GM23338 (cell line): ENCODE measurements at regions not wholly inside any gene's neighbourhood (a gene's known extent, or its start where the extent isn't known, plus 50 kb on each side); places are given as distances from the start of the nearest gene placed in this dataset.

Source experiments
- ATAC-seq: fragments of 200-7000 bp; cut with Tn5 transposase; 3 replicates; pipeline ENCODE4 v1.9.1; 2020
- DNase-seq: peaks from one replicate; pipeline ENCODE4 v3.0.0-alpha.2; 2015; ENCODE audit warnings: low spot score
- H2AFZ ChIP-seq: fragments of 200-600 bp; sonication (generic); 2 replicates; pipeline ENCODE4 v1.8.0; 2016; ENCODE audit warnings: antibody characterized with exemption, mild to moderate bottlenecking, moderate library complexity
- H3F3A ChIP-seq: fragments of 200-600 bp; sonication (generic); replicated peaks from 2 replicates; pipeline ENCODE4 v1.8.0; 2017; ENCODE audit warnings: antibody characterized with exemption, mixed run types, low read depth
- H3K27ac ChIP-seq: fragments of 200-600 bp; sonication (generic); 2 replicates; pipeline ENCODE4 v1.6.1; 2016; ENCODE audit warnings: low read depth
- H3K27me3 ChIP-seq: fragments of 200-600 bp; sonication (generic); 2 replicates; pipeline ENCODE4 v1.8.0; 2016; ENCODE audit warnings: mild to moderate bottlenecking, mixed run types, moderate library complexity; ENCODE audit not compliant: insufficient read depth
- H3K36me3 ChIP-seq: fragments of 200-600 bp; sonication (generic); 2 replicates; pipeline ENCODE4 v1.8.0; 2016; ENCODE audit warnings: mild to moderate bottlenecking; ENCODE audit not compliant: insufficient read depth
- H3K4me1 ChIP-seq: fragments of 200-600 bp; sonication (generic); 2 replicates; pipeline ENCODE4 v1.8.0; 2016; ENCODE audit warnings: mild to moderate bottlenecking, moderate library complexity; ENCODE audit not compliant: insufficient read depth
- H3K4me2 ChIP-seq: fragments of 200-600 bp; sonication (generic); 2 replicates; pipeline ENCODE4 v1.7.1; 2017; ENCODE audit warnings: mixed run types
- H3K4me3 ChIP-seq: fragments of 200-600 bp; sonication (generic); 2 replicates; pipeline ENCODE4 v1.6.1; 2016; ENCODE audit warnings: mixed run types
- H3K79me2 ChIP-seq: fragments of 200-600 bp; sonication (generic); replicated peaks from 2 replicates; pipeline ENCODE4 v1.8.0; 2017; ENCODE audit warnings: mild to moderate bottlenecking; ENCODE audit not compliant: insufficient read depth
- H3K9me2 ChIP-seq: fragments of 200-600 bp; sonication (generic); 2 replicates; pipeline ENCODE4 v1.8.0; 2017; ENCODE audit not compliant: insufficient read depth
- H4K20me1 ChIP-seq: fragments of 200-600 bp; sonication (generic); replicated peaks from 2 replicates; pipeline ENCODE4 v1.8.0; 2017; ENCODE audit warnings: mild to moderate bottlenecking; ENCODE audit not compliant: insufficient read depth
- H3K27ac Mint-ChIP-seq: 2 replicates; pipeline ENCODE4 v1.8.0; 2020; ENCODE audit warnings: inconsistent platforms, mild to moderate bottlenecking, moderate library complexity, mixed read lengths
- H3K27me3 Mint-ChIP-seq: 3 replicates; pipeline ENCODE4 v1.8.0; 2022; ENCODE audit warnings: low read depth, mild to moderate bottlenecking, moderate library complexity, mixed read lengths, inconsistent platforms; ENCODE audit not compliant: insufficient read depth, poor library complexity
- H3K36me3 Mint-ChIP-seq: 3 replicates; pipeline ENCODE4 v1.8.0; 2021; ENCODE audit warnings: low read depth, mild to moderate bottlenecking, inconsistent platforms, moderate library complexity, mixed read lengths
- H3K4me1 Mint-ChIP-seq: 3 replicates; pipeline ENCODE4 v1.8.0; 2020; ENCODE audit warnings: mild to moderate bottlenecking, inconsistent platforms, mixed read lengths
- H3K4me3 Mint-ChIP-seq: 3 replicates; pipeline ENCODE4 v1.8.0; 2021; ENCODE audit warnings: moderate library complexity, mild to moderate bottlenecking, inconsistent platforms, mixed read lengths
- H3K9me3 Mint-ChIP-seq: 3 replicates; pipeline ENCODE4 v1.8.0; 2020; ENCODE audit warnings: moderate library complexity, mild to moderate bottlenecking, inconsistent platforms, mixed read lengths
- CREB1 ChIP-seq: fragments of 250-450 bp; sonication (Bioruptor Pico); IDR thresholded peaks from 2 replicates; pipeline ENCODE4 v1.5.0; 2020; ENCODE audit warnings: low read depth, mild to moderate bottlenecking, moderate library complexity
- EZH2phosphoT487 ChIP-seq: fragments of 200-600 bp; sonication (generic); IDR thresholded peaks from one replicate; pipeline ENCODE4 v1.8.1; 2018; ENCODE audit warnings: antibody characterized with exemption; ENCODE audit not compliant: unreplicated experiment
- JUNB ChIP-seq: IDR thresholded peaks from one replicate; pipeline ENCODE4 v1.6.1; 2016; ENCODE audit warnings: antibody characterized with exemption; ENCODE audit not compliant: unreplicated experiment
- NANOG ChIP-seq: IDR thresholded peaks from 2 replicates; pipeline ENCODE4 v1.6.1; 2016; ENCODE audit warnings: antibody characterized with exemption, borderline replicate concordance
- POLR2AphosphoS5 ChIP-seq: IDR thresholded peaks from 2 replicates; pipeline ENCODE4 v1.6.1; 2016; ENCODE audit warnings: antibody characterized with exemption, low read depth
- STAT1 ChIP-seq: IDR thresholded peaks from one replicate; pipeline ENCODE4 v1.6.1; 2016; ENCODE audit warnings: antibody characterized with exemption; ENCODE audit not compliant: unreplicated experiment
- ZNF331 ChIP-seq: fragments of 250-450 bp; sonication (Bioruptor Pico); IDR thresholded peaks from 2 replicates; pipeline ENCODE4 v1.5.0; 2020; ENCODE audit warnings: low read depth, mild to moderate bottlenecking, moderate library complexity
- TF ChIP-seq, protein P1 (sequence below): fragments of 250-450 bp; sonication (Bioruptor Pico); IDR thresholded peaks from 2 replicates; pipeline ENCODE4 v1.5.0; 2020; ENCODE audit warnings: mild to moderate bottlenecking, moderate library complexity
- TF ChIP-seq, protein P2 (sequence below), 2 experiments: fragments of 200-600 bp in 1 of 2; sonication (generic) in 1 of 2; conservative IDR thresholded peaks; 2 replicates each; pipeline versions ENCODE4 v1.5.1 to v1.6.1; 2016 to 2017; ENCODE audit warnings: antibody characterized with exemption in 2 of 2, low read depth in 2 of 2, mild to moderate bottlenecking in 2 of 2, moderate library complexity in 1 of 2

DNA sequence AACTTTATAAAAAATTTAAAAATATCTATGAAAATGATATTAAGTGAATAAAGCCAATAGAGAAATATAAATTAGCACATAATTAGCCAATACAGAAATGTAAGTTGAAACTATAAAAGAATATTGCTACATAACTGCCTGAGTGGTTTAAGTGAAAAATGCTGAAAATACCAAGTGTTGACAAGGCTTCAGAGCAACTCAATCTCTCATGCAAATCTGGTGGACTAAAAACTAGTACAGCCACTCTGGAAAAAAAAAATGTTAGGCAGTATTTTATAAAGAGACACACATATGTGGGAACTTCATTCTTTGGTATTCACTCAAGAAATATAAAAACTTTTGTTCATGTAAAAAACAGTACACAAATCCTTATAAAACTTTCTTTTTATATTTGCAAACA, 833.7 kb upstream of the ROBO1 start (continued):
- TF ChIP-seq, protein P1, sequence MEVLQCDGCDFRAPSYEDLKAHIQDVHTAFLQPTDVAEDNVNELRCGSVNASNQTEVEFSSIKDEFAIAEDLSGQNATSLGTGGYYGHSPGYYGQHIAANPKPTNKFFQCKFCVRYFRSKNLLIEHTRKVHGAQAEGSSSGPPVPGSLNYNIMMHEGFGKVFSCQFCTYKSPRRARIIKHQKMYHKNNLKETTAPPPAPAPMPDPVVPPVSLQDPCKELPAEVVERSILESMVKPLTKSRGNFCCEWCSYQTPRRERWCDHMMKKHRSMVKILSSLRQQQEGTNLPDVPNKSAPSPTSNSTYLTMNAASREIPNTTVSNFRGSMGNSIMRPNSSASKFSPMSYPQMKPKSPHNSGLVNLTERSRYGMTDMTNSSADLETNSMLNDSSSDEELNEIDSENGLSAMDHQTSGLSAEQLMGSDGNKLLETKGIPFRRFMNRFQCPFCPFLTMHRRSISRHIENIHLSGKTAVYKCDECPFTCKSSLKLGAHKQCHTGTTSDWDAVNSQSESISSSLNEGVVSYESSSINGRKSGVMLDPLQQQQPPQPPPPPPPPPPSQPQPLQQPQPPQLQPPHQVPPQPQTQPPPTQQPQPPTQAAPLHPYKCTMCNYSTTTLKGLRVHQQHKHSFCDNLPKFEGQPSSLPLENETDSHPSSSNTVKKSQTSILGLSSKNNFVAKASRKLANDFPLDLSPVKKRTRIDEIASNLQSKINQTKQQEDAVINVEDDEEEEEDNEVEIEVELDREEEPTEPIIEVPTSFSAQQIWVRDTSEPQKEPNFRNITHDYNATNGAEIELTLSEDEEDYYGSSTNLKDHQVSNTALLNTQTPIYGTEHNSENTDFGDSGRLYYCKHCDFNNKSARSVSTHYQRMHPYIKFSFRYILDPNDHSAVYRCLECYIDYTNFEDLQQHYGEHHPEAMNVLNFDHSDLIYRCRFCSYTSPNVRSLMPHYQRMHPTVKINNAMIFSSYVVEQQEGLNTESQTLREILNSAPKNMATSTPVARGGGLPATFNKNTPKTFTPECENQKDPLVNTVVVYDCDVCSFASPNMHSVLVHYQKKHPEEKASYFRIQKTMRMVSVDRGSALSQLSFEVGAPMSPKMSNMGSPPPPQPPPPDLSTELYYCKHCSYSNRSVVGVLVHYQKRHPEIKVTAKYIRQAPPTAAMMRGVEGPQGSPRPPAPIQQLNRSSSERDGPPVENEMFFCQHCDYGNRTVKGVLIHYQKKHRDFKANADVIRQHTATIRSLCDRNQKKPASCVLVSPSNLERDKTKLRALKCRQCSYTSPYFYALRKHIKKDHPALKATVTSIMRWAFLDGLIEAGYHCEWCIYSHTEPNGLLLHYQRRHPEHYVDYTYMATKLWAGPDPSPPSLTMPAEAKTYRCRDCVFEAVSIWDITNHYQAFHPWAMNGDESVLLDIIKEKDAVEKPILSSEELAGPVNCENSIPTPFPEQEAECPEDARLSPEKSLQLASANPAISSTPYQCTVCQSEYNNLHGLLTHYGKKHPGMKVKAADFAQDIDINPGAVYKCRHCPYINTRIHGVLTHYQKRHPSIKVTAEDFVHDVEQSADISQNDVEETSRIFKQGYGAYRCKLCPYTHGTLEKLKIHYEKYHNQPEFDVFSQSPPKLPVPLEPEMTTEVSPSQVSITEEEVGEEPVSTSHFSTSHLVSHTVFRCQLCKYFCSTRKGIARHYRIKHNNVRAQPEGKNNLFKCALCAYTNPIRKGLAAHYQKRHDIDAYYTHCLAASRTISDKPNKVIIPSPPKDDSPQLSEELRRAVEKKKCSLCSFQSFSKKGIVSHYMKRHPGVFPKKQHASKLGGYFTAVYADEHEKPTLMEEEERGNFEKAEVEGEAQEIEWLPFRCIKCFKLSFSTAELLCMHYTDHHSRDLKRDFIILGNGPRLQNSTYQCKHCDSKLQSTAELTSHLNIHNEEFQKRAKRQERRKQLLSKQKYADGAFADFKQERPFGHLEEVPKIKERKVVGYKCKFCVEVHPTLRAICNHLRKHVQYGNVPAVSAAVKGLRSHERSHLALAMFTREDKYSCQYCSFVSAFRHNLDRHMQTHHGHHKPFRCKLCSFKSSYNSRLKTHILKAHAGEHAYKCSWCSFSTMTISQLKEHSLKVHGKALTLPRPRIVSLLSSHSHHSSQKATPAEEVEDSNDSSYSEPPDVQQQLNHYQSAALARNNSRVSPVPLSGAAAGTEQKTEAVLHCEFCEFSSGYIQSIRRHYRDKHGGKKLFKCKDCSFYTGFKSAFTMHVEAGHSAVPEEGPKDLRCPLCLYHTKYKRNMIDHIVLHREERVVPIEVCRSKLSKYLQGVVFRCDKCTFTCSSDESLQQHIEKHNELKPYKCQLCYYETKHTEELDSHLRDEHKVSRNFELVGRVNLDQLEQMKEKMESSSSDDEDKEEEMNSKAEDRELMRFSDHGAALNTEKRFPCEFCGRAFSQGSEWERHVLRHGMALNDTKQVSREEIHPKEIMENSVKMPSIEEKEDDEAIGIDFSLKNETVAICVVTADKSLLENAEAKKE (CRISPR knock-in tag), result no peak
- no peak for TF ChIP-seq POLR2AphosphoS5
- no peak for TF ChIP-seq ZNF331 (CRISPR knock-in tag)

GRCh38 chr3:80592792-80593191, 825.0 kb upstream of the ROBO1 start:
- H3K4me1 Mint-ChIP-seq, result no peaks in the 10 kb centered on the region
- Histone ChIP-seq H3K4me1 (no peaks in the 10 kb centered on the region), H2AFZ (no peak overlapping the region), H3F3A (no peaks in the 10 kb centered on the region), H3K79me2 (no peaks in the 10 kb centered on the region), H4K20me1 (no peaks in the 10 kb centered on the region), H3K27me3 (no peaks in the 10 kb centered on the region), H3K4me2 (no peak overlapping the region), H3K9me2 (no peaks in the 10 kb centered on the region), H3K27ac (no peak overlapping the region), H3K4me3 (no peak overlapping the region), H3K36me3 (no peaks in the 10 kb centered on the region)
- no peak overlapping the region for H3K27ac Mint-ChIP-seq
- ATAC-seq (no peak), DNase-seq (no peak)
- no peaks in the 10 kb centered on the region for H3K27me3 Mint-ChIP-seq
- H3K4me3 Mint-ChIP-seq, result no peak overlapping the region
- no peaks in the 10 kb centered on the region for H3K36me3 Mint-ChIP-seq
- peaks cover 3% of the 10 kb centered on the region; the same call in 2 of the 3 replicates for H3K9me3 Mint-ChIP-seq
- TF ChIP-seq NANOG (no peak), STAT1 (no peak), CREB1 (CRISPR knock-in tag) (no peak), EZH2phosphoT487 (no peak), JUNB (no peak), ZNF331 (CRISPR knock-in tag) (no peak)
- TF ChIP-seq, protein P1 (CRISPR knock-in tag), result no peak
- TF ChIP-seq, protein P2, sequence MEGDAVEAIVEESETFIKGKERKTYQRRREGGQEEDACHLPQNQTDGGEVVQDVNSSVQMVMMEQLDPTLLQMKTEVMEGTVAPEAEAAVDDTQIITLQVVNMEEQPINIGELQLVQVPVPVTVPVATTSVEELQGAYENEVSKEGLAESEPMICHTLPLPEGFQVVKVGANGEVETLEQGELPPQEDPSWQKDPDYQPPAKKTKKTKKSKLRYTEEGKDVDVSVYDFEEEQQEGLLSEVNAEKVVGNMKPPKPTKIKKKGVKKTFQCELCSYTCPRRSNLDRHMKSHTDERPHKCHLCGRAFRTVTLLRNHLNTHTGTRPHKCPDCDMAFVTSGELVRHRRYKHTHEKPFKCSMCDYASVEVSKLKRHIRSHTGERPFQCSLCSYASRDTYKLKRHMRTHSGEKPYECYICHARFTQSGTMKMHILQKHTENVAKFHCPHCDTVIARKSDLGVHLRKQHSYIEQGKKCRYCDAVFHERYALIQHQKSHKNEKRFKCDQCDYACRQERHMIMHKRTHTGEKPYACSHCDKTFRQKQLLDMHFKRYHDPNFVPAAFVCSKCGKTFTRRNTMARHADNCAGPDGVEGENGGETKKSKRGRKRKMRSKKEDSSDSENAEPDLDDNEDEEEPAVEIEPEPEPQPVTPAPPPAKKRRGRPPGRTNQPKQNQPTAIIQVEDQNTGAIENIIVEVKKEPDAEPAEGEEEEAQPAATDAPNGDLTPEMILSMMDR (conservative IDR thresholded peaks at IDR 0.05; ENCODE audit: low read depth in 2 of 2), result no peak
